ENCODE measurements at regions not wholly inside any gene's neighbourhood (a gene's known extent, or its start where the extent isn't known, plus 50 kb on each side); places are given as distances from the start of the nearest gene placed in this dataset.

DNA sequence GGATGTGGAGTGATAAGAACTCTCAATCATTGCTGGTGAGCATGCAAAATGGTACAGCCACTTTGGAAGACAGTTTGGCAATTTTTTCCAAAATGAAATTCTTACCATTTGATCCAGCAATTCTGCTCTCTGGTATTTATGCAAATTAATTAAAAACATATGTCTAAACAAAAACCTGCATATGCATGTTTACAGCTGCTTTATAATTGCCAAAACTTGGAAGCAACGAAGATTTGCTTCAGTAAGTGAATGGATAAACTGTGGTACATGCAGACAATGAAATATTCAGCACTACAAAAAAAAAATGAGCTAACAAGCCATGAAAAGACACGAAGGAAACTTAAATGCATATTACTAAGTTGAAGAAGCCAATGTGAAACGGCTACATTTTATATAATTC is 55.5 kb upstream of the SMLR1 start:
- no peak for DNase-seq

DNA sequence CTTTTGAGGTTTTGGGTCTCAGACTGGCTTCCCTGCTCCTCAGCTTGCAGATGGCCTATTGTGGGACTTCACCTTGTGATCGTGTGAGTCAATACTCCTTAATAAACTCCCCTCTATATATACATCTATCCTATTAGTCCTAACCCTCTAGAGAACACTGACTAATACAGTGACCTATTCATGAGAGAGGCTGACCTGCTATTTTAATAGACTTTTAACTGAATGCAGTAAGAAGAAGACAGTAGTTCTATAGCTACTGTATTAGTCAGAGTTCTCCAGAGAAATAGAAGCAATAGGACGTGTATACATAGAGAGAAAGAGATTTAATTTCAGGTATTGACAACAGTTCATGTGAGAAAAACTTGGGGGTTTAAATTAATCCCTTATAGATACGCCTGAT is 53.3 kb upstream of the SMLR1 start:
- DNase-seq, result no peak

DNA sequence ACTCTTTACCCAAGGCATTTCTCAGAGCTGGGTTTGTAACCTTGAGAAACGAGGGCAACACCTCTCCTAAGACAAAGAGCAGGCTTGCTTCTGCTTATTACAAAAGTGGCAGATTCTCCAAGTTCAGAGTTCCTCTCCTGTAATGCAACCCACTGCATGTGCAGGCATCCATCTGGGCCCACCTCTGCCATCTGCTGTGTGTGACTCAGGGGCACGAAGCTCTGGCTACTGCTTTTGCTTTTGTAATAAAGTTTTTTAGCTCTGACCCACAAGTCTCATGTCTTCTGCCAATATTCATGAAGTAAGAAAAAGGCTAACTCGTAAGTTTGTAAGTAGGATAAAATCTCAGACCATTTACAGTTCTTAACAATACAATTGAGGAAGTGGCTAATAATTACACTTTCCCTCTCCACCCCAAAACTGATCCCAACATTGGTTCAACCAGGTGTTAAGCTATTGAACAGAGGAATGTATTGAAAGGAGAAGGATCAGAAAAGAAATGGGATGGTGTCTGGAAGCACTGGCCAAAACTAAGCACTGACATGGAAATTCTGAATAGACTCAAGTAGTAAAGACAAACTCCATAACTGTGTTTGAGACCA is 51.7 kb upstream of the SMLR1 start:
- no peak for DNase-seq

DNA sequence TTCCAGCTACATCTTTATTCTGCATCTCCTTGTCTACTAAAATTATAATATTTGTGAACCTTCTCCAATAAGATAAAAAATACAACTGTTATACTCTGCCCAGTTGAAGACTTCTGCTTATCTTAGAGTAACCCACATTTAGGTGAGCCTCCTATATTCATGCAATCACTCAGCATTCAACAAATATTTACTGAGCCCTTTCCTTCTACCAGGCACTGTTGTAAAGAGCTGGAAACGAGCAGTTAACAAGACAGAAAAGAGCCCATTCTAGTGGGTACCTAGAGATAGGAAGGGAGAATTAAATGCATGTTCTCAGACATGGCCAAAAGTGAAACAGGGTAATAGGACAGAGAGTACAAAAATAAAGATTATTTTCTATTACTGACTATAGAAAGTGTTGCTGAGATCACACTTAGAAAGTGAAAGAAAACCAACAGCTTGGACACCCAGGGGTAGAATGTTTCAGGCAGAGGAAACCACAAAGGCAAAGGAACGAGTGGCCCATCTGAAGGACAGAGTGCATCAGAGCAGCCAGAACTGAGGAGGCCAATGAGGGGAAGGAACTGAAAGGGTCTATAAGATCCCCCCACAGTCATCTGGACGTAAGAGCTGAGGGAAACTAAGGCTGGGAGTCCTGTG is 50.8 kb upstream of the SMLR1 start:
- no peak for DNase-seq
